GM21381 (cell line): ENCODE measurements at regions not wholly inside any gene's neighbourhood (a gene's known extent, or its start where the extent isn't known, plus 50 kb on each side); places are given as distances from the start of the nearest gene placed in this dataset.
A peak's percentile ranks its signal among the peaks of the same experiment; 100 is the strongest.

Experiments used
- ATAC-seq: cut with Tn5 transposase; IDR thresholded peaks from one replicate; pipeline ENCODE4 v1.9.1; 2021; ENCODE audit warnings: mild to moderate bottlenecking, moderate library complexity; ENCODE audit not compliant: unreplicated experiment

DNA sequence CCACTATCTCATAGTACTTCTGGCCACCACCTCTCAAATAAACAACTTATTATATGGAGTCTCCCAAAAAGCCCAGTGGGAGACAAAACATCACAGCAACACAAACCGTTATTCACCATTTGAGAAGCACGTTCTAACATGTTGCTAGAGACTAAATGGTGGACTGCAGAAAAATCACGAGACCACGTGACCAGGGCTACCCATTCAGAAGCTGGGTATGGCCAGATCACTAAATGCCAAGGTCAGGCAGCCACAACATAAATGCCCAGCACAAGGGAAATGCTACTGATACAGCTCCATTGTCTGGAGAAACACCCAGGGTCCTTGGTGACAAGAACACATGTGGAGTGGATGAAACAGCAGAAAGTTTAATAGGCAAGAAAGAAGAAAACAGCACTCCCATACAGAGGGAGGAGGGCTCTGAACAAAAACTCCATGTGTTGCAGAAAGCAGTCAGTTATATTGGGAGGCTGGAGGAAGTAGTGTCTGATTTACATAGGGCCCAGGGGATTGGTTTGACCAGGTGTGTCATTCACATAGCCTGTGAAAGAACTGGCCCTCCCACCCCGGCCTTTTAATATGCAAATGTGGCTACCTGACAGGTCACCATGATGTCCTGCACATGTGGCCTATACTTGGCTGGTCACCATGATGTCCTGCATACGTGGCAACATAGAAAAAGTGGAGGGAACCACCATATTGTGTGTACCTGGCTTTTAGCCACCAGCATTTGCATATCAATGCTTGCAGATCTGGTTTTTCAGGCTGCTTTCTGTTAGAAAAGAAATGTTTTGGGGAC lies 97.2 kb downstream of the TRIM36 start:
- no peak for ATAC-seq

DNA sequence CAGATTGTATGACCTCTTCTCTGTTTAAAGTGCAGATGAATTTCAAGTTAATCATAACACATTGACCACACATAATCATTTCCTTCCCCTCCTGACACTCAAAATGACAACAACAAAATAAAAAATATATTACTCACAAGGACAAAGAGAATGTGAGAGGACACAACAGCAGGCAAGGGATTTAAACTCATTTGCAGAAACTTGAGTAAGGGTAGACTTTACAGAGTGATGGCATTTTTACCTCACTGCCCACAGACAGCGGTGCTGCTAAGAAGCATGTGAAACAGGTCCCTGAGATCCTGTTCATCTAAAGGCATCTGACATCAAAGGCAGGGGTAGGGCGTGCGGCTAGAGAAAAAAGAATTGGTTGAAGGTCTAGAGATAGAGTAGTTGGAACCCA lies 99.0 kb downstream of the TRIM36 start:
- no peak for ATAC-seq

DNA sequence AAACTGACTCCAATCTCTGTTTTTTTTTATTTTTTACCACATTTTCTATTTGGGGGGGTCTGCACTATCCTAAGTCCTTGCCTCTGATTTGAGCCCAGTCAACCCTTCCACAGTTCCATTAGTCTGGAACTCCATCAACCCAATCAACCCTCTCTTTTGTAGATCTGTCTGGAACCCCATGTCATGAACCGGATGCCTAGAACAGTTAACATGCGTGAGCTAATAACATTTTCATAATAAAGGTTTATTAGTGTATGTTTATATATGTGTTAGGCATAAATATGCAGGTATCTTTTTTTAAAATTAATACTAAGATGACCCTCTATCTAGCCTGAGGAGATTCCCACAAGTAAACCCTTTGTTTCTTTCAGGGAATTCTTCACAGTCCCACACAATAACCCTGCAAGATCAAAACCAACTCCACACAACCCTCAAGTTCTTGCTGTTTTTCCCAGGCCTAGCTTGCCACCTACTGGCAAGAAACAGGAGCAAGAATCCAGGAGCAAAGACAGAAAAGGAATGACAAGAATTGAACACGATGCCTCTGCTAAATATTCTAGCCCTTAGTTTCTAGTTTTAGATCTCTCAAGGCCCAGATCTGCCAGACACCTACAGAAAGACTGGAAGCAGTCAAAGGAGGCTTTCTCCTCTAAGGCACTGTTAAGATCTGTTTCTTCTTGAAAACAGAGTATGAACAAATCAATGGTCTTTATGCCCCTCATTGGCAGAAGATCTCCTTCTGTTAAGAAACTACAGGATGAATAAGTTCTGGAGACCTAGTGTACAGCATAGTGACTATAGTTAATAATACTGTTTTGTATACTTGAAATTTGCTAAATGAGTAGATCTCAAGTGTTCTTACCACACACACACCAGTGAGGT lies 100.4 kb downstream of the TRIM36 start:
- peak; percentile 29 for ATAC-seq

DNA sequence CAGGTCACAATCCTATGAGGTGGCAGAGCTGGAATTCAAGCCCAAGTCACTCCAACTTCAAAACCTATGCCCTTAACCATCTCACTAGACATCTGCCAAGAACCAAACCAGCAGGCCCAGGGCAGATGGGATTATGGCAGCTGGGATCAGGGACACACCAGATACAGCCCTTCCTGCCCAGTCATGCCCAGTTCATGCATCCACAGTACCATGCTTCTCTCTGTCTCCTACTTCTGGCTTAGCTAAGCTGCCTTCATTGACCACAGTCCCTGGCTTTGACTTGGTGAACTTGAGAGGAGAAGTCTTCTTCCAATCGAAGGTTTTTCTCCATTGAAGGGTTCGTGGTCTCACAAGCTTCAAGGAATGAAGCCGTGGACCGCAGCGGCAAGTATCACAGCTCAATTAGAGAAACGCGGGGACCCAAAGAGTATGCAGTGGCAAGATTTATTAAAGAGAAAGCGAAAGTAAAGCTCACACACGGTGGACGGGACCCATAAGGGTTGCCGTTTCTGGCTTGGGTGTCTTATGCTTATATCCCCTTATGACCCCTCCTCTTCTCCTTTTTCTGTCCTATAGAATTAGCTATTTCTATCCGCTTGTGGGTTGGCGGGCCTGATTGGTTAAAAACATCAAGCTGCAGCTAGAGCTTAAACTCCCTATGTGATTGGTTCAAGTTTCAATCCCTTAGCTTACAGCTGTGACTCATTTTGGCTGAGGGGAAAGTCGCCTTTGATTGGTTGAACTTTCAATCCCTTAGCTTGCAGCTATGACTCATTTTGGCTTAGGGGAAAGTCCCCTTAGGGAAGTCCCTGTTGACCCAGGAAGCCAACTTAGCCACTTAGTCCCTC lies 101.2 kb downstream of the TRIM36 start:
- peak; percentile 62 for ATAC-seq

DNA sequence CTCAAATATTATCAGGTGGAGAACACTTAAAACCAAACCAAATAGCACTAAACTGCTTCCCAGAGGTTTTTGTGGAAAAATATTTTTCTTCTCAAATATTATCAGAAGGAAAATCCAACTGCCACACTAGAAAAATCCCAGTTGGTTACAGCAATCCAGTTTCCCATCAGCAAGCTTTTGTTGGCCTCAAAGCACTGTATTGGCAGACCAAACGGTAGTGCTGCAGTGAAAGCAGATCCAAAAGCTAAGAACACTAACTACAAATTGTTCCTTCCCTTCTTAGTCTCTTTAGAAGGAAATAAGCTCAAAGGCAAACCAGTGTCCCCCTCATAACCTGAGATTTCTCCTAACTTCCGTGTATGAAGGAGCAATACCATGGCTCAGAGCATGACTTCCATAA lies 105.3 kb downstream of the TRIM36 start:
- no peak for ATAC-seq

DNA sequence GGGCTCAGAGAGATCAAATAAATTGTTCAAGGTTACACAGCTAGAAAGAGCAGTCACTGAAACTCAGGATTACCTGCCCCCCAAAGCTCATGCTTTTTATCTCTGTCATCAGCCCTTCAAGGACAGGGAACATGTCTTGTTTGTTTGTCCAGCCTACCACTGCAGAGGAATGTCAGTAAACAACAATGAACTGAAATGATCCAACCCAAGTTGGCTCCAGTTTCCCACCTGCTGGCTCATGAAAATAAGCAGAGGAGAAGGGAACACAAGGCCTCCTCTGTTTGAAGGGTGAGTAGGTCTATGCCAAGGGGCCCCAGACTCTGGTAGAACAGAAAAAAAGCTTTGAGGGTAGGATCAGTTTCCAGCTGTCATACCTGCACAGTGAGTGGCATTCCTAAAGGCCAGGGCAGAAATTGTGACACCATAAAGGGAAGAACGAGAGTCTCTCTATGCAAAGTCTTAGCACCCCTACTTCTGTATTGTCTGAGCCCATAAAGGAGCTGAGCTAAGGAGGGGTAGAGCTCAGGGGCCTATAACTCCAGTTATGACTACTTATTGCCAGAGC lies 115.2 kb downstream of the TRIM36 start:
- no peak for ATAC-seq

DNA sequence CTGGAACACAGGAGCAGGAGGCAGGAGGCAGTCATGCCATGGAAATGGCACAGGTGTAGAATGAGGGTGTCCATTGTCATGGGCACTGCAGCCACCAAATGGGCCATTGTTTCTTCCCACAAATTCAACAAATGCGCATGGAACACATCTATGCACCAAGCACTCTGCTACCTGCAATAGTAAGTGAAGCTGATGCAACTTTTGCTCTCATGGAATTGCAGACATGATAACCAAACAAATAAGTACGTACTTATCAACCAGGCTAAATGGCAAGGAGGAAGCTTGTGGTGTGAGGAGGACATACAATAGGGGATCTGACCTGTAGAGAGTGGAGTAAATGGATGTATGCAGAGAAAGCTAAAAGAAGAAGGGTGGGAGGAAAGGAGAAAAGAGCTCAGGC lies 116.8 kb downstream of the TRIM36 start:
- ATAC-seq: no peak

DNA sequence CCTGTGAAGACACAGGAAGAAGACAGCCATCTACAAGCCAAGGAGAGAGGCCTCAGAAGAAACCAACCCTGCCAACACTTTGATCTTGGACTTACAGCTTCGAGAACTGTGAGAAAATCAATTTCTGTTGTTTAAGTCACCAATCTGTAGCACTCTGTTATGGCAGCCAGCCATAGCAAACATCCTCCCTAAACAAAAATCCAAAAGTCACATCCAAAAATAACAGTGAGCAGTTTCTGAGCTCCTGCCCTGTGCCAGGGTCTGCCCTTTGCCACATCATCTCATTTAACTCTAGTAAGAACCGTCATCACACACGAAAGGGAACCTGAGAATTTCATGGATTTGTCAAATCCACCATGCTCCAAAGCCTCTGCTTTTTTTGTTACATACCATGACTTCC lies 118.8 kb downstream of the TRIM36 start:
- no peak for ATAC-seq

DNA sequence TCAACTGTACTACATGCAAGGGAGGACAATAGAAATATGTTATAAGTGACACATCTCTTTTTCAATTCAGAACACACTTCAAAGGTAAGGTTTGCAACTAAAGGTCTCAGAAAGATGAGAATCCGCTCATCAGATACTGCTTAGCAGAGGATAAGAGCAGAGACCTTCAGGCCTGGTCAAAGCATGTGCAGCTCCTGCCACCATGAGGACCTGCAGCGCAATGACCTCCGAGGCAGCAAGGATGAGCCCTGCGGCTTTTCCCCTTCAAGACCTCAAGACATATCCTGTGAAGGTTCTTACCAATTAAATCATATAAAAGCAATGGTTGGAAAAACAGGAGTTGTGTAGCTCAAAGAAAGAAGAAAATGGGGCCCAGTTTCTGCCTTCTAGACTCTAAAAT lies 135.8 kb downstream of the TRIM36 start:
- no peak for ATAC-seq

DNA sequence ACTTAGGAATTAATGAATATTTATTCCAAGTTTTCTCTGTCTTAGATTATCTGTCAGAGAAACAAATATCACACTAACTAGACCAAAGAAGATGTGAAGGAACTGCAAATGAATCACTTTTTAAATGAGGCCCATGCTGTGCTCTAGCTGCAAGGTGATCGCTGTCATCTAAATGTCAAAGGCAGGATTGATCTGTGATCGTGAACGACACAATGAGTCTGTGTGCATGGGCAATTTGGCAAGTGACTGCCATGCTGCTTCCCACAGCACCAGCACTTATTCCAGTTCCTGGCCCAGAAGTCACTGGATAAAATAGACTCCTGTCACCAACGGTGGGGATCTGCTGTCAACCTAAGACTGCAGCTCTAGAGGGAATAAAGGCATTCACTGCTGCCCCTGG lies 141.2 kb downstream of the TRIM36 start:
- no peak for ATAC-seq

DNA sequence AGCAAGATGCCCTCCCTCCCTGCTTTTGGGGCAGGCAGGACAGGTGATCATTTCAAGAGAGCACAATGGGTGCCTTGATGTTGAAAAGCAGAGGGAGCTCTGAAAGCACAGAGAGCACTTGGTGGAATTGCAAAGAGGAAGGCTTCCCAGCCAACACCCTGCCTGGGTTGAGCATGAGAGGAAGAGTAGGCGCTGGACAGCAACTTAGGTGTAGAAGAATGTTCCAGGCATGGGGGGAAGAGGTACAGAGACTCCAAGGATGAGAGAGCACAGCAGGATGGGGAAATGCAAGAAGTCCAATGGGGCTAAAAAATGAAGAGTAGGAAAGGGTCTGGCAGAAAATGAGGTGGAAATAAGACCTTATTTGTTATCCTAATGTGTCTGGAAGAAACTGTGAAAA lies 144.8 kb downstream of the TRIM36 start:
- no peak for ATAC-seq

DNA sequence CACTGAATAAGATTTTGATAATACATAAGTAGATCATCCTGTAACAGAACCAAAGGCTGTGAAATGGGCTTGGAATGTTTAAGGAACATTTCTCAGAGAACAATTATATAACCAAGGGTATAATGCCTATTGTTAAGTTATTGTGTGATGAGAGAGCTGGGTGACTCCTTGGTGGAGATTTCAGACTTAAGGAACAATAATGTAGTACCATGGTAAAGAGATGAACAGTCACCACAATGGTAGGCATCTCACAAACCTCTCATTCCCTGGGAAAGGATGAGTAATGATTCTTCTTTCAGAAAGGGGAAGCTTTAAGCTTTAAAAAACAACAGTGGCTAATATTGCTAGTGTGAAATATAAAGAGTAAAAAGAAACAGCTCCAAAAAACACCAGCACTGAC lies 147.4 kb downstream of the TRIM36 start:
- ATAC-seq: no peak

DNA sequence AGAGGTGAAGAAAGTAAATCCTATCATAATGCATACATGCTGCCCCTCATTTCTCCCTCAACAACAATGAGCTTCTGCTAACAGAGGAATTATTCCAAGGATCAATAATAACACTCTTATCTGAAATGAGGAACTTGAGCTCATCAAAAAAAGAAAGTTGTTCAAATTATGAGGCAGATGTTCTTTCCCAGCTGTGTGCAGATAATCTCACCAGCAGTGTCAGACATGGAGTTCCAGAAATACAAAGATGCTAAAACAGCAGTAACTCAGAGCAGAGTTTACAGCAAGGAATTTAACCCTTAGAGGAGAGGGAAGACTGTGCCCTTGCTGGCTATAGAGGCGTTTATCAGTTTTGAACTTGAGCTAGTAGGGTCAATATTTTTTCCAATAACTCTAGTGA lies 153.1 kb downstream of the TRIM36 start:
- ATAC-seq: no peak

DNA sequence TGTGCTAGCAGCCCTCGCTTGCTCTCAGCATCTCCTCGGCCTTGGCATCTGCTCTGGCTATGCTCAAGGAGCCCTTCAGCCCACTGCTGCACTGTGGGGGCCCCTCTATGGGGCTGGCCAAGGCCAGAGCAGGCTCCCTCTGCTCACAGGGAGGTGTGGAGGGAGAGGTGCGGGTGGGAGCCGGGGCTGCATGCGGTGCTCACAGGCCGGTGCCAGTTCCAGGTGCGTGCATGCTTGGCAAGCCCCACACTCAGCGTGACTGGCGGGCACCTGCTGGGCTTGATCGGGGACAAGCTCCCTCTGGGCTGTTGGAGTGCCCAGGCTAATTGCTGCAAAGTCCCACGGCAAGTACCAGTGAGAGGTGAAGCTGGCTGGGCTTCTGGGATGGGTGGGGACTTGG lies 170.5 kb downstream of the TRIM36 start:
- ATAC-seq: no peak

DNA sequence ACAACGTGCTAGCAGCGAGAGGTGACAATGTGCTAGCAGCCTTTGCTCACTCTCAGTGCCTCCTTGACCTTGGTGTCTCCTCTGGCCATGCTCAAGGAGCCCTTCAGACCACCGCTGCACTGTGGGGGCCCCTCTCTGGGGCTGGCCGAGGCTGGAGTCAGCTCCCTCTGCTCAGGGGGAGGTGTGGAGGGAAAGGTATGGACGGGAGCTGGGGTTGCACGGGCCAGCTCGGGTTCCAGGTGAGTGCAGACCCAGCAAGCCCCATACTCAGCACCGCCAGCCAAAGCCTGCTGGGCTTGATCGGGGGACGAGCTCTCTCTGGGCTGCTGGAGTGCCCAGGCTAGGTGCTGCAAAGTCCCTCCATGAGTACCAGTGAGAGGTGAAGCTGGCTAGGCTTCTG lies 180.2 kb downstream of the TRIM36 start:
- ATAC-seq: no peak

DNA sequence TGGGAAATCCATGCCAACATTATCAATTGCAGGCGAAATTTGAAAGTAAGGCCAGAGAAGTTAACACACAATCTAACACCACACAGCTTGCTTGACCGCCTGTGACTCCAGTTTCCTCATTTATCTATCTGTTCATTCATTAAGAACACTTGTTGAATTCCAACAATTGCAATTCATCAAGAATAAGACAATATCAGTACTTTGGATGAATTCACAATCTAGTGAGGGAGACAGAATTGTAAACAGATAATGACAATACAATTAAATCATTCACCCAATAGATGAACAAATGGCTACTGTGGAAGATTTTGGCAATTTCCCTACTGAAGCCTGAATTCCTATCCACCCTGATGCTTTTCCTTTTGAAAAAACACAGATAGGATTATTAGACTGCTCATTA lies 181.6 kb downstream of the TRIM36 start:
- ATAC-seq: no peak

DNA sequence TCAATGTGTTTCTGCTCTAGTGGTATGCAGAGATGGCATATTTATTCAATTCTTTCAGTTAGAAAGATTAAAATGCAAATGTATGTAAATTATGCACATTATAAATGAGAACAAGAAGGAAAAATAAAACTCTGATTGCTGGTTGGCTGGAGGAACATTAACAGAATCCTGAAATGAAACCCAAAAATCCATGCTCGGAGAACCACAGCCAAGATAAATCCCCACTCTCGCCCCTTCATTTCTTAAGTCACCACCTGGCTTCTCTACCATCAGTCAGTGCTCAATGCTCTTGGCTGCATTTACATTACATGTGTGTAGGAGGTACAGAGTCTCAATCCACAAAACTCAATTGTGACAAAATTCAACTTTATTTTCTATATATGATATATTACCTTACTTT lies 184.9 kb downstream of the TRIM36 start:
- no peak for ATAC-seq

DNA sequence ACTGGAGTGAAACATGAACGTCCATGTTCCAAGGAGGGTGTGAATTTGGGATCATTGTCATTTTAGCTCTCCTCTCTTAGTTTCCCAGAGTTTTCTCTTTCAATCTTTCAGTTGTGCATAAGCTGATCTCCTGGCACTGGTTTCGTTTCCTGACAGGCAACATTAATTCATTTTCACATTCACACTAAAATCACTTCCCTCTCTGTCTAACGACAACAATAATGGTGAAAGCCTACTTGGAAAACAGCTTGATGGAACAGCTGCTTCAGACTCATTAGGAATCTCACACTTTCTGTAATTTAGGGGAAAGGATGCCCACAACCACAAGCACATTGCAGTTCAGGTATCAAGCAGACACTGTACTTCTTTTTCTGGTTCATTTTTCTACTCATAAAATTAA lies 188.6 kb downstream of the TRIM36 start:
- no peak for ATAC-seq

DNA sequence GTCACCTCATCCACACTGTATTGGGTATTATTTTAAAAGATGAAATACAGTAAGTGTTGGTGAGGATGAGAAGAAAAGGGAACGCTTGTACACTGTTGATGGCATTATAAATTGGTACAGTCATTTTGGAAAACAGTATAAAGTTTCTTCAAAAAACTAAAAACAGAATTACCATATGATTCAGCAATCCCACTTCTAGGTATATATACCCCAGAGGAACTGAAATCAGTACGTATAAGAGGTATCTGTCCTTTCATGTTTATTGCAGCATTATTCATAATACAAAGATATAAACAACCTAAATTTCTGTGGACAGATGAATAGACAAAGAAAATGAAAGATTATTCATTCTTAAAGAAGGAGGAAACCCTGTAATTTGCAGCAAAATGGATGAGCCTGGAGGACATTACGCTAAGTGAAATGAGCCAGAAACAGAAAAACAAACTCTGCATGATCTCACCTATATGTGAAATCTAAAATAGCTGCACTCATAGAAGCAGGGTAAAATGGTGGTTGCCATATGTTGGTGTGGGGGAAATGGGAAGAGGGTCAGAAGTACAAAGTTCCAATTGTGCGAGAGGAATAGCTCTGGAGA lies 191.6 kb downstream of the TRIM36 start:
- peak; percentile 66 for ATAC-seq

DNA sequence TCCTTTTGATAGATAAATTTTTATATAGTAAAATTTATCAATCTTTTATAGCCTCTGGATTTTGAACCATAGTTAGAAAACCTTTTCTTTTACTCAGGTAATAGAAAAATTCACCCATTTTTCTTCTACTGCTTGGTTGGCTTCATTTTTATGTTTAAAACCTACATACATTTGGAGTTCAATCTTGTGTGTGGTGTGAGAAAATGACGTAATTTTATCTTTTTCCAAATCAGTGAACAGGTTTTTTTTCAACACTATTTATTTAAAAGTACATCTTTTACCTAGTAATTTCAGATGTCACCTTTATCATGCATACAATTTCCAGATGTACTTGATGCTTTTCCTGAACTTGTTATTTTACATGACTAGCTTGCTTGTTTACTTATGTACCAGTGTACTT lies 200.2 kb downstream of the TRIM36 start:
- ATAC-seq: no peak

DNA sequence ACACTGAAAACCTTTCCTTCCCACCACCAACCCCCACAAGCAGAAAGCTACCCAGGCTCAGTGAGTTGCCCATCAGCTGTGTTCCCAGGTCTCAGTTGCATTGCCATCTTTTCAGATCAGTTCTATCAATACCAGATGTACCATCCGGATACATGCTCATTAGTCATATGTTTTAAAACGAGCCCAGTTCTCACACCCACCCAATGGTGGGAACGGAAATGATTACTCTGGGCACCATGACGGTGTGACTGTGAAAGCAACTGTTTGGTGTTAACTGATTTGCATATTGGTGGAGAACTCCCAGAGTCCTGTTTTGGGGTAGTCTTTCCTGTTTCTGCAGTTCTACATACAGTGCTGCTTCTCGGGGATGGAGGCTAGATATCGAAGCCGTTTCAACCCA lies 212.3 kb downstream of the TRIM36 start:
- ATAC-seq: peak; percentile 75
